HG03108 (cell line): ENCODE measurements at regions not wholly inside any gene's neighbourhood (a gene's known extent, or its start where the extent isn't known, plus 50 kb on each side); places are given as distances from the start of the nearest gene placed in this dataset.
"Not testable (repeated sequence)": the region's sequence is repeated elsewhere in the genome, so short reads cannot be mapped to it uniquely, and the experiment has no call there.

Experiments used
- ATAC-seq: cut with Tn5 transposase; IDR thresholded peaks from one replicate; pipeline ENCODE4 v1.9.1; 2021; ENCODE audit warnings: moderate library complexity; ENCODE audit not compliant: unreplicated experiment

DNA sequence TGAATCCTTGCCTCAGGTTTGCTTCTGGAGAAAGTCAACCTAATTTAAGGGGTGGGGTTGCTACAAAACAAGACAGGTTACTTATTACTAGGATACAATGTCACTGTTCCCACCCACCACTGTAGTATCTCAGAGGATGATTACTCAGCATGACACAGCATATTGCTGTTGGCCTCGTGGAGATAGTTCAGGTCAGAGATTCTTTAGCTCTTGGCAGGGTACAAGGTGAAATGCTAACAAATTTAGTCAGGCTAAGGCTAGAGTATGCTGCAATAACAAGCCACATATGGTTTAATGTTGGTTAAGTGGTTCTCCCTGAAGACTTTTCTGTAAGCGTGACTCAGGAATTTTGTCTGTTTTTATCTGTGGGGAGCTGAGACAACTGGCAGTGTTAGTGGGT is 161.8 kb downstream of the EDEM1 start:
- no peak for ATAC-seq

- no peak for ATAC-seq
Measured at GRCh38 chr3:5357089-5357488, 169.6 kb downstream of the EDEM1 start.

- ATAC-seq = no peak
Measured at GRCh38 chr3:5358911-5359310, 171.4 kb downstream of the EDEM1 start.

GRCh38 chr3:5360453-5360852 is 172.9 kb downstream of the EDEM1 start:
- ATAC-seq = no peak

GRCh38 chr3:5366746-5367145 is 179.2 kb downstream of the EDEM1 start:
- ATAC-seq = no peak

DNA sequence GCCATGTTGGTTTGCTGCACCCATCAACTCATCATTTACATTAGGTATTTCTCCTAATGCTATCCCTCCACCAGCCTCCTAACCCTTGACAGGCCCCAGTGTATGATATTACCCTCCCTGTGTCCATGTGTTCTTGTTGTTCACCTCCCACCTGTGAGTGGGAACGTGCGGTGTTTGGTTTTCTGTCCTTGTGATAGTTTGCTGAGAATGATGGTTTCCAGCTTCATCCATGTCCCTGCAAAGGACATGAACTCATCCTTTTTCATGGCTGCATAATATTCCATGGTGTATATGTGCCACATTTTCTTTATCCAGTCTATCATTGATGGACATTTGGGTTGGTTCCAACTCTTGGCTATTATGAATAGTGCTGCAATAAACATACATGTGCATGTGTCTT is 184.0 kb downstream of the EDEM1 start:
- ATAC-seq = not testable (repeated sequence)

- ATAC-seq = no peak
Measured at GRCh38 chr3:5376761-5377160, 189.3 kb downstream of the EDEM1 start.

- ATAC-seq = not testable (repeated sequence)
Measured at GRCh38 chr3:5379266-5379665, 191.8 kb downstream of the EDEM1 start.

DNA sequence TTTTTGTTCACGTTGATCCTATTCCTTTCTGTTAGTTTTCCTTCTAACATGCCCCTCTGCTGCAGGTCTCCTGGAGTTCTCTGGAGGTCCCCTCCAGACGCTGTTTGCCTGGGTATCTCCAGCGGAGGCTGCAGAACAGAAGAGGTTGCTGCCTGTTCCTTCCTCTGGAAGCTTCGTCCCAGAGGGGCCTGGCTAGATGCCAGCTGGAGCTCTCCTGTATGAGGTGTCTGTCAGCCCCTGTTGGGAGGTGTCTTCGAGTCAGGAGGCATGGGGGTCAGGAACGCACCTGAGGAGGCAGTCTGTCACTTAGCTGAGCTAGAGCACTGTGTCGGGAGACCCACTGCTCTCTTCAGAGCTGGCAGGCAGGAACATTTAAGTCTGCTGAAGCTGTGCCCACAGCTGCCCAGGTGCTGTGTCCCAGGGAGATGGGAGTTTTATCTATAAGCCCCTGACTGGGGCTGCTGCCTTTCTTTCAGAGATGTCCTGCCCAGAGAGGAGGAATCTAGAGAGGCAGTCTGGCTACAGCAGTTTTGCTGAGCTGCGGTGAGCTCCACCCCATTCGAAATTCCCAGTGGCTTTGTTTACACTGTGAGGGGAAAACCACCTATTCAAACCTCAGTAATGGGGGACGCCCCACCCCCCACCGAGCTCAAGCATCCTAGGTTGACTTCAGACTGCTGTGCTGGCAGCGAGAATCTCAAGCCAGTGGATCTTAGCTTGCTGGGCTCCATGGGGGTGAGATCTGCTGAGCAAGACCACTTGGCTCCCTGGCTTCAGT is 196.2 kb downstream of the EDEM1 start:
- ATAC-seq = not testable (repeated sequence)

DNA sequence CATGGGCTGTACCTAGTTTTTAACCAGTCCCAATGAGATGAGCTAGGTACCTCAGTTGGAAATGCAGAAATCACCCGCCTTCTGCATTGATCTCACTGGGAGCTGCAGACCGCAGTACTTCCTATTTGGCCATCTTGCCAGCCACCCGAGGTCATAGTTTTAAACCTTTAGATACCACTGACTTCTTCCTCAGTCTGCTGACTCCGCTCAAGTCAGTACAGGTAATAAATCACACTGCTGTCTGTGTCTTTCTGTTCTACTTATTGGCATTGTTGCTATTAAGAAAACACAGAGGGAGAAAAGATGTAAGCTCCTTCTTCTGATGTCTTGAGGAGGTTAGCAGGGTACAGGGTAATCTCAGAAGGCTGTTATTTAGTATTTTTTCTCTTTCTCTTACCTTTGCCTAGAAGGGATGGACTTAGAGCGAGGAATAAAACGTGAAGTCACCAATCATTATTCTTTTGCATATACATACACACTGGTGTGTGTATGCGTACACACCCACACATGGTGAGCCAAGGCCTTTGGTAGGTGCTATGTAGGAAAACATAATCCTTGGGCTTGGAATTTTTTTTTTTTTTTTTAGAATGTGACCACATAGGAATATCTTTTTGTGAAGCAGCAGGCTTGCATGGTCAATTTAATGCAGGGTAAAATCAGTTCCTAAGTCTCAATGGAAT is 197.2 kb downstream of the EDEM1 start:
- ATAC-seq = no peak

DNA sequence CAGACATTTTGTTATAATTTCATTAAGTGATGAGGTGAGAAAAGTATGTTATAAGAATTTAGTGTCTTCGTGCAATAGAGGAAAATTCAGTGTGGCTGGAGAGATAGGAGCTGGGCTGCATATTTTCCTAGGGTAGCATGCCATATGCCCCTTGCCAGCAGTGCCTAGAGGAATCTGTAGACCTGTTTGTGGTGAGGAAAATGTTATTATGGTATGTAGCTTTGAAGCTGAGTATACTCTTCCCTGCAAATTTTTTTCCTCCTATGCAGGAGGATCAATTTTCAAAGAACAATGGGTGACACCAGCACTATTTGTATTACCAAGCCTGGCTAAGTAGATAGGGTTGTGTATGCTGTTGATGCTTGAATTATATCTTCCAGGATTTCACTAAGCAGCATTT is 200.6 kb downstream of the EDEM1 start:
- no peak for ATAC-seq

GRCh38 chr3:5389057-5389456 is 201.6 kb downstream of the EDEM1 start:
- ATAC-seq = no peak

DNA sequence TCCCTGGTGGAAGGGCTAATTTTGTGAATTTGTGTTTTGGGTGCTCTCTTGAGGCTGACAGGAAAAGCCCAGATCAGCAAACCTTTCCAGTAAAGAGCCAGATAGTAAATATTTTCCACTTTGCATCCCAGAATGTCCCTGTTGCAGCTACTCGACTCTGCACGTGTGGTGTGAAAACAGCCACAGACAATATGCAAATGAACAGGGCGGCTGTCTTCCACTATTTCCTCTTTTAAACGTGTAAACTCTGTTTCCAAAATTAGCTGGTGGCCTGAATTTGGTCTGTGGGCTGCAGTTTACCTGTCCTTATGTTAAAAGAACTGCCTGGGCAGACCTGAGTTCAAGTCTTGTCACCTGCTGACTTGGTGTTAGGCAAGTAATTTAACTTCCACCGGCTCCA is 202.7 kb downstream of the EDEM1 start:
- no peak for ATAC-seq

DNA sequence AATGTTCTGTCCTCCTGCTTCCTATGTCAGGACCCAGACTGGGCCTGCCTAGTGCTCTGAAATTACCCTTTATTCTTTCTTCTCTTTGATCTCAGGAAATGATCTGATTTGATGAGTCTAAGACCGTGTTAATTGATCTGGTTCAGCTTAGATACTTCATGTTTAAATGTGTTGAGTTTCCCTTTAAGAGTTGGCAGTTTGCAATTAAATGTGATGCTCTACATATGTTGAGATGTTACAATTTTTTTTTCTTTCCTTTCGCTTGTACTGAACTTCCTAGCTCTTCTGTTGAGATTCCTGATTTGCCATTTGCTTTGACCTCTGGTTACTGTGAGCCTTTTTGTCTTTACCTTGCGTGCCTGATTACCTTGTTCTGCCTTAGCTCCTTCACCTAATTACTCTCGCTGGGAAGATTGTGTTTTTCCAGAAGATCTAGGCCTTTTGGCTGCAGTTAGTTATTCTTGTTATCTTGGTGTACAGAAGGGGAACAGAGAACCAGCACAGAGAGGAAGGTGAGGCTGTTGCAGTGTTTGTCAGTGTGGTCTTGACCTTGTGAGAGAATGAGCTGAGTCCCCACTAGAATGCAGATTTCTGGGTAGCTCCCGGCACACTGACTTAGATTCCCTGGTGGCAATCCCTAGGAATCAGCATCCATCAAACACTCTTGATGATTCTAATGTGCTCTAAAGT is 203.6 kb downstream of the EDEM1 start:
- no peak for ATAC-seq

DNA sequence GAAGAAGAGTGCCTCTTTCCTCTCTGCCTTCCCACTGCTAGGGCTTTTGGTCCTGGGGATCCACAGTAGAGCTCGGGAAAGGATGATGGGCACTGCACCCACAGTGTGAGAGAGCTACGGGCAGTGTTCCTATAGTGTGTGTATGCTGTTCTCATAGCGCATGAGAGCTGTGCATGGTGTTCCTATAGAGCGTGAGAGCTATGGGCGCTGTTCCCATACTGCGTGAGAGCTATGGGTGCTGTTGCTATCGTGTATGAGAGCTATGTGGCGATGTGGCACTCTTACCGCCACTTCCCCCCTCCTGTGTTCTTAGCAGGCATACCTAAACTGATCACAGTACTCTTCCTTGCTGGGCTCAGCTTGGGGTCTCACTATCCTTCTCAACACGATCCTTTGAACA is 213.5 kb downstream of the EDEM1 start:
- ATAC-seq = no peak

- no peak for ATAC-seq
Measured at GRCh38 chr3:5404718-5405117, 217.2 kb downstream of the EDEM1 start.

GRCh38 chr3:5411786-5412185 is 224.3 kb downstream of the EDEM1 start:
- ATAC-seq = no peak

- ATAC-seq = no peak
Measured at GRCh38 chr3:5423076-5423475, 235.6 kb downstream of the EDEM1 start.

- ATAC-seq = no peak
Measured at GRCh38 chr3:5423523-5423922, 236.0 kb downstream of the EDEM1 start.

GRCh38 chr3:5425371-5425770 is 237.9 kb downstream of the EDEM1 start:
- no peak for ATAC-seq

GRCh38 chr3:5426094-5426883 is 238.8 kb downstream of the EDEM1 start:
- peak; percentile 43 for ATAC-seq
